Ovary (tissue), 3 donors: ENCODE measurements at regions not wholly inside any gene's neighbourhood (a gene's known extent, or its start where the extent isn't known, plus 50 kb on each side); places are given as distances from the start of the nearest gene placed in this dataset.

Experiments
- POLR2A ChIP-seq: fragments of 450-650 bp; IDR thresholded peaks from one replicate; pipeline ENCODE4 v1.6.1; 2017; ENCODE audit warnings: antibody characterized with exemption, mild to moderate bottlenecking, moderate library complexity
- TF ChIP-seq, protein P1 (sequence below), 3 donors: fragments of 450-650 bp in 2 of 3; fragments of 200-600 bp in 1 of 3; IDR thresholded peaks; one replicate each; pipeline versions ENCODE4 v1.5.1 to v1.8.0; 2016 to 2022; ENCODE audit warnings: antibody characterized with exemption in 3 of 3, mild to moderate bottlenecking in 1 of 3
- donor health status: DM: no; HTN: no; CAD: no.

DNA sequence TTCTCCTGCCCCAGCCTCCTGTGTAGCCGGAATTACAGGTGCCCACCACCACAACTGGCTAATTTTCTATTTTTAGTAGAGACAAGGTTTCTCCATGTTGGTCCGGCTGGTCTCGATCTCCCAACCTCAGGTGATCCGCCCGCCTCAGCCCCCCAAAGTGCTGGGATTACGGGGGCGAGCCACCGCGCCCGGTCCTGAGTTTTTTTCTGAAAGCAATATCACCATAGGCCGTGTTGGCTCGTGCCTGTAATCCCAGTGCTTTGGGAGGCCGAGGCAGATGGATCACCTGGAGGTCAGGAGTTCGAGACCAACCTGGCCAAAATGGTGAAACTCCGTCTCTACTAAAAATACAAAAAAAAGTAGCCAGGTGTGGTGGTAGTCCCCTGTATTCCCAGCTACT is 136.3 kb upstream of the TECRL start:
- TF ChIP-seq, protein P1, sequence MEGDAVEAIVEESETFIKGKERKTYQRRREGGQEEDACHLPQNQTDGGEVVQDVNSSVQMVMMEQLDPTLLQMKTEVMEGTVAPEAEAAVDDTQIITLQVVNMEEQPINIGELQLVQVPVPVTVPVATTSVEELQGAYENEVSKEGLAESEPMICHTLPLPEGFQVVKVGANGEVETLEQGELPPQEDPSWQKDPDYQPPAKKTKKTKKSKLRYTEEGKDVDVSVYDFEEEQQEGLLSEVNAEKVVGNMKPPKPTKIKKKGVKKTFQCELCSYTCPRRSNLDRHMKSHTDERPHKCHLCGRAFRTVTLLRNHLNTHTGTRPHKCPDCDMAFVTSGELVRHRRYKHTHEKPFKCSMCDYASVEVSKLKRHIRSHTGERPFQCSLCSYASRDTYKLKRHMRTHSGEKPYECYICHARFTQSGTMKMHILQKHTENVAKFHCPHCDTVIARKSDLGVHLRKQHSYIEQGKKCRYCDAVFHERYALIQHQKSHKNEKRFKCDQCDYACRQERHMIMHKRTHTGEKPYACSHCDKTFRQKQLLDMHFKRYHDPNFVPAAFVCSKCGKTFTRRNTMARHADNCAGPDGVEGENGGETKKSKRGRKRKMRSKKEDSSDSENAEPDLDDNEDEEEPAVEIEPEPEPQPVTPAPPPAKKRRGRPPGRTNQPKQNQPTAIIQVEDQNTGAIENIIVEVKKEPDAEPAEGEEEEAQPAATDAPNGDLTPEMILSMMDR (IDR thresholded peaks at IDR 0.05): no peak
- no peak for TF ChIP-seq POLR2A
